Astrocyte of the hippocampus (primary cell): ENCODE measurements at regions not wholly inside any gene's neighbourhood (a gene's known extent, or its start where the extent isn't known, plus 50 kb on each side); places are given as distances from the start of the nearest gene placed in this dataset.

Experiments
- DNase-seq: peaks from one replicate; pipeline ENCODE4 v3.0.0; 2011; ENCODE audit warnings: low read depth, low spot score

GRCh38 chr6:98601716-98602115 is 232.7 kb upstream of the POU3F2 start:
- DNase-seq = no peak

GRCh38 chr6:98605705-98606104 is 228.7 kb upstream of the POU3F2 start:
- DNase-seq = no peak

- no peak for DNase-seq
Observed at GRCh38 chr6:98627129-98627775, 207.1 kb upstream of the POU3F2 start.

GRCh38 chr6:98633886-98634285 is 200.5 kb upstream of the POU3F2 start:
- DNase-seq = peak; percentile 57

- DNase-seq = peak; percentile 50
Observed at GRCh38 chr6:98634569-98634968, 199.8 kb upstream of the POU3F2 start.

DNA sequence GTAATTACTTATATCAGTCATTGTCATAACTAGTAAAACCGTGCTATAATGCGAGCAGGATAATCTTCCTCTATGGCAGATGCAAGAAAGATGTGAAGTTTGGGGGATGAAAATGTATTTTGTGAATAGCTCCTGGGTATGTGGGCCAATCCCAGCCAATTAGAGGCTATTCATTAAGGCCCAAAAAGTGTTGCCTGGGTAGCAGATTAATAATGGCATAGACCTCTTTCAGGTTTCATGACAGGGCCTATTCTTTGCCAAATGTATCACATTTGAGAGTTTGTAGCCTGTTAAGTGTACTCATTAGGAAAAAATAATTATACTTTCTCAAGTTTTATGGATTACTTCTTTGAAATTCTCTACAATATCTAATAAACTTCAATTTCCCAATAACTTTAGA is 199.2 kb upstream of the POU3F2 start:
- no peak for DNase-seq

DNA sequence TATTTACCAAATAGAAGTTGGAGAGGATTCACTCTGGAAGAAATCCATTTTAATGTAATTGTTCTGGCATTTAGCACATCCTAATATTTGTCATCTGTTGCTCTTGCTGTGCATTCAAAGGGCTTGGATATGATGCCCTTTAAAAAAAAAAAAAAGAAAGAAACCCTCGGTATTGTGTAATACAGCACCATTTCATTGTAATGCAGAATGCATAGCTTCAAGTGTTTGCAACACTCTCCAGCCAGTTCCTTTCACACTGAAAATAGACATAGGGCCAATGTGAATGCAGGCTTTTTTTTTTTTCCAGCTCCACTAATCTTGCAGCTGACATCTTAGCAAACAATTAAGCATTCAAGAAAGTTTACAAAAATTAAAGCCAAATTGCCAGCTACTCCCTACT is 197.4 kb upstream of the POU3F2 start:
- peak; percentile 15 for DNase-seq

DNA sequence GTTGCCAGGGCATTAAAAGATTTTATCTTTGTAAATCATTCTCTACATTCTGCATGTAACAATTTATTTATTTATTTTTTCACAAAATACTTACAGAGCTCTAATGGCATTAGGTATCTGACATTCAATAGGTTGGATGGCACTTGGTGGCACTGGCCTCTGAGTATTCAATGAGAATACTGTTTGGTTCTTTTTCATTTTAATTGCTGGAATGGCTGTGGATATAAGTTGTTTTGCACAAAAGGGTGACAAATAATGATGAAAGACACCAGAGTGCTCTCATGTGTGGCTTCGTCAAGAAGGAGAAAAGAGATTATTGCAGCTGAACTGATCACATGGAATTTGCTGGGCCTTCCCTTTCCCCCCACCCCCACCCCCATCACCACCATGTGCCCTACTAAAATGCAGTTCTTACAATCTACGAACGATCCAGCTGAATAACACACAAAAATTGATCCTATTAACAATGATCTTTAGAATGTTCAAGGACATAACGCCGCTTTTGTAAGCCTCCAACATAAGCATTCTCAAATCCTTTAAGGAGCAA is 195.2 kb upstream of the POU3F2 start:
- DNase-seq = peak; percentile 47

- DNase-seq = peak; percentile 52
Observed at GRCh38 chr6:98640366-98640765, 194.0 kb upstream of the POU3F2 start.

- peak; percentile 85 for DNase-seq
Observed at GRCh38 chr6:98641949-98642719, 192.2 kb upstream of the POU3F2 start.

DNA sequence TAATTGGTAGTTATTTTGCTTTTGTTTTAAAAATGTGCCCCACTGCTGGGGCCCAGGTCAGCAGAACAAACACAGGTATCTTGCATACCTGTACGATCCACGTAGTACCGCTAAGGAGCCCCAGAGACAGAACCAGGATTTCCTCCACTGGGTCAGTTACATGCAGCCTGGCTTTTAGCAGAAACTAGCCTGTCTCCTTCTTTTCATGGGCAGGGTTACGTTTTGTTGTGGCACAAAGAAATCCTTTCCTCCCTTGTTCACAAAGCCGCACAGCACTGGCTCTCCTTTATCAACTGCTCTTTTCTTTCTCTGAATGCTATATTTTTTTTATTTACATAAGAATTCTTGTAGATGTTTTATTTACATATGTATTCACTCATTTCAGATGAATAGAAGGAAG is 190.3 kb upstream of the POU3F2 start:
- peak; percentile 37 for DNase-seq

DNA sequence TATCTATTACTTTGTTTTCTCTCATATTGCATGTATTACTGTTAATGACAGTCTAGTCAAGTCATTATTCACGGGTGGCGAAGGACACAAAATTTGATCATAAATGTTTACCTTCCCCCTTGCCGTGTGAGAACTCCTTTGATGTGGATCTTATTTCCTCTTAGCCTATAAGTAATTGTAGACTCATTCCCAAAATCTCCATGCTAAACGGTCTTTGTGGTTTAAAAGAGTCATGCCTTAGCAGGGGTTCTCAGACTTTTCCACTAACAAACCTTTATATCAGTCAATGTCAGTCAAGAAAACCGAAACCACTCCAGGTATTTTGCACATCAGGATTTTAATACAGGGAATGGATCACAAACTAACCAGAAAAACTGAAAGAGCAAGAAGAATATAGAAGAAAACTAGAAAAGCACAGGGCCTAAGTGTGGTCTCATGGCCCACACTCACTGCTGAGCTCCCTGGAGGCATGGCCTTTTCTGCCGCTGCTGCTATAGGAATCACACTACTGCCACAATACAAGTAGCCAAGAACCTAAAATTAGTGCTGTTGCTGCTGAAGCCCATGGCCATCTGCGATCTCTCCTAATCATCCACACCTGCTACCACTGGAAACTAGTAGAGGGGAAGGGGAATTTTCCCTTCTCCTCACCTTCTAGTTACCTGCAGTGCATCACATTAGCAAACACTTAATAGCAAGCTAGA is 186.0 kb upstream of the POU3F2 start:
- DNase-seq = peak; percentile 87

DNA sequence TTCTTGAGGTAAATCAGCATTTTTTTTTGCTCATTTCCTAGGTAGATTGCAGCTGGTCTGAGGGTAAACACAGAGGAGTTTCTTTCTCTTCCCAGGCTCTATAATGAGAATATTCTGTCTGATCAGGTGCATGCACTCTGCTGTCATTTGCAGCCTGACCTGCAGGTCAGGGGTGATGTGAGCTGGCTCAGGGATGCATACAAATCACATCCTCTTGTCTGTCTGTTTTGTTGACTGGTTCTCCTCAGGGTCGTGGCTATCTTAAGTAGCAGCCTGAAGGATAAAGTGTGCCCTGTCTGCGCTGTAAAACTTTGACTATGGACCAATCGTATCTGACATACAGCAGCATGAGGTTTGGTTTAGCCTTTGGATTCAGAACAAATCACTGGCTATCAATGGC is 183.4 kb upstream of the POU3F2 start:
- no peak for DNase-seq

DNA sequence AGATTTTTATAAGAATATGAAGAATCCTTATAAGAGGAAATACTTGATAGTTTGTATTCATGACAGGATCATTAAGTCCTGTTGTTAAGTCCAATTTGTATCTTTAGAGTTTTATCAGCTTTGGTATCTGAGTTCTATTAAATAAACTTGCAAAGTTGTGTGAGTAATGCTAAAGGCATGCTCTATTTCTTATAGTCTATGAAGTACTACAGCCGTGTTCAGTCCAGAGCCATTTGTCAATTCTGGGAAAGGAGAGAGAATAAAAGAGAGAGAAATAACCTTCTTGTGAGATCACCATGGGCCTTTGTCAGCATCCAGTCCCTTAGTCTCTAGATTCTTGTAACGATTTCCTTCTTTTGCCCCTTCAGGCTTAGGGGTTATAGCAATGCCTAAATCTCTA is 181.2 kb upstream of the POU3F2 start:
- DNase-seq = peak; percentile 88

DNA sequence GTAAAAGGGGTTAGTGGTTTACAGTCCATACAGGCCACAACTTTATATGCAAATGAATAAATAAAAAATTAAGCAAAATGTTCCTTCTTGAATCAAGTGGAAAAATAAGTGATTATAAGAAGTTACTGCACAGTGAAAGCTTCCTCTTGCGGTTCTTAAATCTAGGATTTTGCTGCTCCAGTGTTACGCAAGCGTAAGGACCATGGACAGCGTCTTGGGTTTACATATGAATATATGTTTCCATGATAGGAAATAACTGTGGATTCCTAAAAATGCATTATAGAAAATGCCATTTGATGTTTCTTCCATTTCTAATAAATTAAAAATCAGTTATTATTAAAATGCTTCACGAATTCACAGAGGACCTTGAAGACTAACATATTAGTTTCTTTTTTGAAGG is 176.6 kb upstream of the POU3F2 start:
- peak; percentile 79 for DNase-seq

DNA sequence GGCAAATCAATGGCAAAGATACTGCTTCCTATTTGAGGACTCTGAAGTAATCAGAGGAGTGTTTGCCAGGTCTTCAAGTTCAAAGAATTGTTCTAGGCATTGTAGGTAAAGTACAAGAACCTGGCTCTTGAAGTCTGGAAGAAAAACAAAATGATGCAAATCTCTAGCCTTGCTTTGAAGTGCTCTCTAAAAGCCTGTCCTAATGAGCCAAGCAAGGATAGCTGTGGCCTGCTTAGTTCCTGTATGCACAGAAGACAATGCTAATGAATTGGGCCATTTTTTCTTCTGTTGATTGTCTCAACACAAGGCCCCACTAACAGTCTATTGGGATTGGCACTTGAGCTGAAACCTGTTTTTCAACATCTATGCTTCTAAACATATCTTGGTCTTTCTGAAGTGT is 165.0 kb upstream of the POU3F2 start:
- peak; percentile 31 for DNase-seq

DNA sequence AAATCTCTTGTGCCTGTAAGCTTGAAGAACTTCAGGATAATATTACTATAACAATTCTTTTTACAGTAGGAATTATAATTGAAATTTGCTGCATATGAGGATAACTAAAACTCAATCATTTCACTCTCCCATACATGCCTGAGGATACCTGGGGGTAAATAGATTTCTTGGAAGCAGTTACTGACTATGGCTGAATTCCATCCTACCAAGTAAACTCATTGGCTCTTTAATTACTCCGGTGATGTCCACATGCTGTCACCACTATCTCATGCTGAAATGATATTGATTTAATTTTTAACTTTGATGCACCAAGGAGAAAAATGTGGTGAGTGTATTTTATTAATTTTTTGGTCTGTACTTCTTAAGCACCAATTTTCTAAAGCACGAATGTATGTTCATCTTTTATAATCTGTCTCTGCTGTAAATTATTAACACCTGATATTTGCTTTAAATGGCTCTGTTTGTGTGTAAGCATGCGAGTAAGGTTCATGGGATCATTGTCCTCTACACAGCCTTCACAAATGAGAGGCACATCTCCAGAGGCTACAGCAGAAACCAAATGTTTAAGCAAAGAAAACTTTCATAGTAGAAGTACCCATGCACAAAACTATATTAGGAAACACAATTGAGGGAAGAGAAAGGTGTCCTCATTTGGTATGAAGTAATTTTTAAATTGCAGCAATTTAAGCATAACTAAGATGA is 164.2 kb upstream of the POU3F2 start:
- no peak for DNase-seq

- peak; percentile 91 for DNase-seq
Observed at GRCh38 chr6:98672681-98673475, 161.5 kb upstream of the POU3F2 start.

GRCh38 chr6:98678481-98678880 is 155.9 kb upstream of the POU3F2 start:
- peak; percentile 18 for DNase-seq

DNA sequence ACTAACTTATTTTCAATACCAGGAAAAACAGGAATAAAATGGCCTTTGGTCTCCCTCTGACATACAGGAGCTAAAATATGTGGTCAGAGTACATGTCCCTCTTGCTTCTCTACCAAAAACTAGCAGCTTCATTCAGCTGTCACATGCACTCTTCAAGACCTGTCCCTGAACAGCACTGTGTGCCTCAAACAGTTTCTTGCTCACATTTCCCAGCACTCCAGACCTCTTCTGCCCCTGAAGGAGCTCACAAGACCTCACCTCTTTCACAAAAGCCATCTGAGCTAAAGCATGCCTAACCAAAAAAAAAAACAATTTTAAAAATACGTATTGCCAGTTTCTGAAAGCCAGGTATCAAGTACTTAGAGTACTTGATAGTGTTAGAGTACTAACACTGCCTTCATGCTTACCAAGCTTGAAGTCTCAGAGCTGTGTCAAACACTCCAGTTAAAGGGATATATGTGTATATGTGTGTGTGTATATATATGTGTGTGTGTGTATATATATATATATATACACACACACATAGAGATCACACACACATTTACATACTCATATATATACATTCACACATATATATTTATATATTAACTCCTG is 148.3 kb upstream of the POU3F2 start:
- DNase-seq = no peak

GRCh38 chr6:98687752-98688151 is 146.6 kb upstream of the POU3F2 start:
- no peak for DNase-seq
